Muscle layer of duodenum (tissue), 2 donors: ENCODE measurements at regions not wholly inside any gene's neighbourhood (a gene's known extent, or its start where the extent isn't known, plus 50 kb on each side); places are given as distances from the start of the nearest gene placed in this dataset.
"Not testable (repeated sequence)": the region's sequence is repeated elsewhere in the genome, so short reads cannot be mapped to it uniquely, and the experiment has no call there.

Experiments used
- H3K27ac ChIP-seq: one replicate; pipeline ENCODE4 v1.7.0; 2013; ENCODE audit warnings: mild to moderate bottlenecking, low read length
- H3K27me3 ChIP-seq: one replicate; pipeline ENCODE4 v1.7.0; 2013; ENCODE audit warnings: low read depth, mild to moderate bottlenecking, control low read depth, low read length
- H3K36me3 ChIP-seq, 2 donors: one replicate each; pipeline ENCODE4 v1.7.0; 2013; ENCODE audit warnings: low read length in 2 of 2, control low read depth in 1 of 2, mild to moderate bottlenecking in 1 of 2; ENCODE audit not compliant: insufficient read depth in 2 of 2, control insufficient read depth in 1 of 2
- H3K4me1 ChIP-seq, 2 donors: one replicate each; pipeline ENCODE4 v1.7.0; 2013; ENCODE audit warnings: low read length in 2 of 2, mild to moderate bottlenecking in 2 of 2, control low read depth in 1 of 2, moderate library complexity in 1 of 2; ENCODE audit not compliant: insufficient read depth in 2 of 2, control insufficient read depth in 1 of 2
- H3K4me3 ChIP-seq, 2 donors: one replicate each; pipeline ENCODE4 v1.7.0; 2013; ENCODE audit warnings: low read length in 2 of 2, low read depth in 1 of 2, mild to moderate bottlenecking in 1 of 2
- H3K9me3 ChIP-seq, 2 donors: one replicate each; pipeline ENCODE4 v1.7.0; 2013; ENCODE audit warnings: low read length in 2 of 2, control low read depth in 1 of 2, mild to moderate bottlenecking in 1 of 2; ENCODE audit not compliant: control insufficient read depth in 1 of 2
- donor health status: healthy.

DNA sequence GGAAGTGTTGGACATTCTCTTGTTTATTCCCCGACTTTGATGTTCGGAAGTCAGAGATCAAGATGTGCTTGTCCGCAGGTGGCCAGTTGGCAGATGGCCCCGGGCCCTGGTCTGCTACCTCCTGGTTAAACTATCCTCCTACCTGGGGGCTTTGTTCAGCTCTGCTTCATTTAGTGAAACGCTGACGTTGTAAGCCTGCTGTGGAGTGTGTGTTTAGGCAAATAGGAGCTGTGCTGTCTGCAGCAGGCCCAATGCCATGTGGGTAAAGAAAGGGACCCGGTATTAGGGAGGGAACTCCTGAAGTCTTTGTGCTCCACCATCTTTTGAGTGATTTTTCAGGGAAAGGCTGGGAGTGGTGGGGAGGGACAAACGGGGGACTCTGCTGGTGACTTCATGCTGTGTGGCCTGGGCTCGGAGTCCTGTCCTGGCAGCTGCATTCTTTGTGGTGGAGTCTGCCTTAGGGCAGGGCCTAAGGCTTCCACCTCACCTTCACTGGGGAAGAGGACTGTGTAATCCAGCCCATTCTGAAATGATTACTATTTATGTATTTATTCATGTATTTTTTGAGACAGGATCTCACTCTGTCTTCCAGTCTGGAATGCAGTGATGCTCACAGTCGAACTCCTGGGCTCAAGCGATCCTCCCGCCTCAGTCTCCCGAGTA, 171.1 kb upstream of the KLF6 start:
- H3K27ac ChIP-seq, result no peak overlapping the region
- no peaks in the 10 kb centered on the region for H3K36me3 ChIP-seq
- no peaks in the 10 kb centered on the region for H3K27me3 ChIP-seq
- H3K4me1 ChIP-seq, result no peaks in the 10 kb centered on the region
- H3K4me3 ChIP-seq, result no peak overlapping the region
- no peaks in the 10 kb centered on the region for H3K9me3 ChIP-seq

GRCh38 chr10:3955493-3955892, 170.5 kb upstream of the KLF6 start:
- no peak overlapping the region for H3K27ac ChIP-seq
- no peaks in the 10 kb centered on the region for H3K36me3 ChIP-seq
- no peaks in the 10 kb centered on the region for H3K27me3 ChIP-seq
- no peaks in the 10 kb centered on the region for H3K9me3 ChIP-seq
- no peak overlapping the region for H3K4me3 ChIP-seq
- H3K4me1 ChIP-seq, result no peaks in the 10 kb centered on the region

DNA sequence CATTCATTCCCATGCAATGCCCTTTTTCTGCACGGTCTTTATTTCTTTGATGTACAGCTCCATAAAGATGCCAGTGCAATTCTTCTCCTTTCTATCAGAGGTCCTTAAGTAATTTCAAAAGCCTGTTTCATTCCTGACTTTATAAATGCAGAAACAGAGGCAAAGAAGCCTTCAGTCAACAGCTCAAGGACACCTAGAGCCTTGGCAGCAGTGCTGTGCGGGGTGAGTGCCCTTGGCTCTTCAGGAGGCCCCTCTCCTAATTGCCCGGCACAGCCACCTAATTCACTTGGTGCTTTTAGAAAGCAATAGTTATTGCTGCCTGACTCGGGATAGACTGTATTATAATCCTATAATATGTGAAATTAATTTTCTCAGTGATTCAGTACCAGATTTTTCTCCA, 169.6 kb upstream of the KLF6 start:
- Histone ChIP-seq H3K27ac (no peak overlapping the region), H3K27me3 (no peaks in the 10 kb centered on the region), H3K36me3 (no peaks in the 10 kb centered on the region), H3K4me3 (no peak overlapping the region), H3K4me1 (no peaks in the 10 kb centered on the region), H3K9me3 (no peaks in the 10 kb centered on the region)

DNA sequence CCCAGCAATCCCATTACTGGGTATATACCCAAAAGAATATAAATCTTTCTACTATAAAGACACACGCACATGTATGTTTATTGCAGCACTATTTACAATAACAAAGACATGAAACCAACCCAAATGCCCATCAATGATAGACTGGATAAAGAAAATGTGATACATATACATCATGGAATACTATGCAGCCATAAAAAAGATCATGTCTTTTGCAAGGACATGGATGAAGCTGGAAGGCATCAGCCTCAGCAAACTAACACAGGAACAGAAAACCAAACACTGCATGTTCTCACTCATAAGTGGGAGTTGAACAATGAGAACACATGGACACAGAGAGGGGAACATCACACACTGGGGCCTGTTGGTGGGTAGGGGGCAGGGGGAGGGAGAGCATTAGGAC, 169.0 kb upstream of the KLF6 start:
- H3K27ac ChIP-seq, H3K36me3 ChIP-seq, H3K4me1 ChIP-seq: not testable (repeated sequence)

DNA sequence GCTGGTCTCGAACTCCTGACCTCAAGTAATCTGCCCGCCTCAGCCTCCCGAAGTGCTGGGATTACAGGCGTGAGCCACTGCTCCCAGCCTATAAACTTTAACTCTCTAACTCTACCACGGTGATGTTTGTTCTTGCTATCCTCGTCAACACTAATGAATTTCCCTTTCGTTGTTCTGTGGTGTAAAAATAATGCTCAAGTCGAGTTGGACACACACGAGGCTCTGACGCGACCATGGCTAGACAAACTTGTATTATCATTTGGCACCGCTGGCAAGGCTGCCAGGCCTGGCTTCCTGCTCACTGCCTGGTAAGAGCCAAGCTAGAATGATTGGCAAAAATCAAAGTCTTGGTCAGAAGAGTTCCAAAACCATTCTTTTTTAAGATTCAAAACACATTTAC, 167.0 kb upstream of the KLF6 start:
- Histone ChIP-seq H3K36me3 (no peaks in the 10 kb centered on the region), H3K27ac (no peak overlapping the region), H3K4me1 (no peaks in the 10 kb centered on the region), H3K9me3 (no peaks in the 10 kb centered on the region), H3K27me3 (no peaks in the 10 kb centered on the region), H3K4me3 (no peak overlapping the region)

More for the DNA sequence above, 169.0 kb upstream of the KLF6 start:
- not testable (repeated sequence) for H3K9me3 ChIP-seq, H3K27me3 ChIP-seq, H3K4me3 ChIP-seq

- Histone ChIP-seq H3K27me3 (no peaks in the 10 kb centered on the region), H3K27ac (no peak overlapping the region), H3K4me1 (peaks cover 0 to under 1% of the 10 kb centered on the region in 2 donors), H3K9me3 (no peaks in the 10 kb centered on the region), H3K4me3 (no peak overlapping the region), H3K36me3 (no peaks in the 10 kb centered on the region)
Observed at GRCh38 chr10:3950676-3951275, 165.8 kb upstream of the KLF6 start.

DNA sequence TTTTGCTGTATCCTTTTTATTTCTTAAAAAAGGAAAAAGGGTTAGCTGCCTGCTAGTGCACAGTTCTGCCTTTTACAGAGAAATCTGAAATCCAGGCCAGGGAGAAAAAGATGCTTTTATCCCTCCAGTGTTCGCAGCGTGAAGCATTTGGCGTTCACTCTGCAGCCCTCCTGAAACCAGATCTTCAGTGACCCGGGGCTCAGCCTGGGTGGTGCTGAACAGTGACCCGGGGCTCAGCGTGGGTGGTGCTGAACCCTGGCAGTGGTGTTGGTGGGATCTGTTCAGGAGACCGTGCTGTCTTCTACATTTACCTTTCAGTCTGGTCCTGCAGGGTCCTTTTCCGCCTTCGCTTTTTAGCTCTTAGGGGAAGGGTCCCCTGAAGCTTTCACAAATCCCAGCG, 164.7 kb upstream of the KLF6 start:
- Histone ChIP-seq H3K4me1 (peaks cover 0 to 4% of the 10 kb centered on the region in 2 donors), H3K9me3 (peaks cover 0 to 3% of the 10 kb centered on the region in 2 donors), H3K27me3 (no peaks in the 10 kb centered on the region), H3K27ac (no peak overlapping the region), H3K36me3 (no peaks in the 10 kb centered on the region), H3K4me3 (no peak overlapping the region)

DNA sequence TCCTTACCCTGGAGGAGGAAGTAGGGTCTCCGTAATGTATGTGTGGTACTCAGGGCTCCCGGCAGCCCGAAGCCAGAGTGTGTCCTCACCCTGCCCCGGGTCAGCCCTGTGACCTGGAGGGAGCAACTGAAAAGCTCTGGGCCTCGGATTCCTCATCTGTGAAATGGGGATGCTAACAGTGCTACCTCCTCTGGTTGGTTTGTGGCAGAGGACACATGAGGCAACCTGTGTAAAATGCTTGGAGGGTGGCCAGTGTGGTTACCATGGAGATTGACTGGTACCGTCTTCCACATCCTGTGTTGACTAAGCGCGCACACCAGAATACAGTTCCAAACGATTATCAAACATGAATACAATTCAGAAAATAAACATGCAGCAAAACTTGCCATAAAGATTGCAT, 163.8 kb upstream of the KLF6 start:
- Histone ChIP-seq H3K27ac (no peak overlapping the region), H3K4me1 (peaks cover 0 to 4% of the 10 kb centered on the region in 2 donors), H3K27me3 (no peaks in the 10 kb centered on the region), H3K4me3 (no peak overlapping the region), H3K9me3 (peaks cover 0 to 5% of the 10 kb centered on the region in 2 donors), H3K36me3 (no peaks in the 10 kb centered on the region)

- Histone ChIP-seq H3K4me1 (peaks cover 0 to 4% of the 10 kb centered on the region in 2 donors), H3K27ac (peak overlapping the region; percentile 71)
Observed at GRCh38 chr10:3946234-3947229, 161.5 kb upstream of the KLF6 start.

GRCh38 chr10:3945026-3945425, 160.0 kb upstream of the KLF6 start:
- Histone ChIP-seq H3K4me3 (no peak overlapping the region), H3K27me3 (no peaks in the 10 kb centered on the region), H3K36me3 (no peaks in the 10 kb centered on the region), H3K9me3 (peaks cover 0 to 5% of the 10 kb centered on the region in 2 donors), H3K27ac (no peak overlapping the region), H3K4me1 (peaks cover 0 to 4% of the 10 kb centered on the region in 2 donors)

More at GRCh38 chr10:3946234-3947229, 161.5 kb upstream of the KLF6 start:
- H3K36me3 ChIP-seq, result no peaks in the 10 kb centered on the region
- H3K27me3 ChIP-seq, result no peaks in the 10 kb centered on the region
- no peak overlapping the region for H3K4me3 ChIP-seq
- peaks cover 0 to 5% of the 10 kb centered on the region in 2 donors for H3K9me3 ChIP-seq

DNA sequence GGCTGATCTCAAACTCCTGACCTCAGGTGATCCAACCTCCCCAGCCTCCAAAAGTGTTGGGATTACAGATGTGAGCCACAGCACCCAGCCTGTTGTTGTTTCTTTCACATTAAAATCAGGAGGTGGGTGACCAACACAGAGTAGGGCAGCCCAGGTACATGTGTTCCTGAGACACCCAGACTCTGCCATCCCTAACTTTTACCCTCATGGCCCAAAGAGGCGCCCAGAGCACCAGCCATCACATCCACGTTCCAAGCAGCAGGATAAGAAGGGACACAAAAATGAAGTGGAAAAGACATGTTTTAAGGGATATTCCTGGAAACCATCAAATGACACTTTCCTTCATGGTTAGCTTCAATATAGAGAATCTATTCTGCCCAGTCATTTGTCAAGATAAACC, 159.6 kb upstream of the KLF6 start:
- Histone ChIP-seq H3K27me3 (no peaks in the 10 kb centered on the region), H3K36me3 (no peaks in the 10 kb centered on the region), H3K4me3 (no peak overlapping the region), H3K27ac (no peak overlapping the region), H3K4me1 (peaks cover 0 to 4% of the 10 kb centered on the region in 2 donors), H3K9me3 (peaks cover 0 to 5% of the 10 kb centered on the region in 2 donors)
